GM18511 (cell line): ENCODE measurements at regions not wholly inside any gene's neighbourhood (a gene's known extent, or its start where the extent isn't known, plus 50 kb on each side); places are given as distances from the start of the nearest gene placed in this dataset.

Source experiments
- ATAC-seq: cut with Tn5 transposase; IDR thresholded peaks from one replicate; pipeline ENCODE4 v1.9.1; 2021; ENCODE audit warnings: mild to moderate bottlenecking, moderate library complexity; ENCODE audit not compliant: unreplicated experiment

GRCh38 chr1:95974586-95974985 lies 740.6 kb downstream of the RWDD3 start:
- no peak for ATAC-seq

GRCh38 chr1:95982711-95983110 lies 738.9 kb upstream of the PTBP2 start:
- no peak for ATAC-seq

GRCh38 chr1:95983831-95984230 lies 737.8 kb upstream of the PTBP2 start:
- ATAC-seq = no peak

GRCh38 chr1:95984798-95985374 lies 736.7 kb upstream of the PTBP2 start:
- no peak for ATAC-seq

GRCh38 chr1:95990033-95990432 lies 731.6 kb upstream of the PTBP2 start:
- ATAC-seq = no peak

- ATAC-seq = no peak
Measured at GRCh38 chr1:95991787-95992520, 729.6 kb upstream of the PTBP2 start.

GRCh38 chr1:95994643-95995042 lies 726.9 kb upstream of the PTBP2 start:
- no peak for ATAC-seq

GRCh38 chr1:96002201-96002600 lies 719.4 kb upstream of the PTBP2 start:
- no peak for ATAC-seq

- ATAC-seq = no peak
Measured at GRCh38 chr1:96002969-96003964, 718.3 kb upstream of the PTBP2 start.

GRCh38 chr1:96009831-96010434 lies 711.7 kb upstream of the PTBP2 start:
- no peak for ATAC-seq

GRCh38 chr1:96011606-96012005 lies 710.0 kb upstream of the PTBP2 start:
- ATAC-seq = no peak

- ATAC-seq = no peak
Measured at GRCh38 chr1:96016219-96016618, 705.4 kb upstream of the PTBP2 start.

GRCh38 chr1:96020378-96020777 lies 701.2 kb upstream of the PTBP2 start:
- ATAC-seq = no peak

GRCh38 chr1:96025062-96025461 lies 696.5 kb upstream of the PTBP2 start:
- ATAC-seq = no peak

GRCh38 chr1:96028071-96028470 lies 693.5 kb upstream of the PTBP2 start:
- no peak for ATAC-seq

GRCh38 chr1:96030312-96030711 lies 691.3 kb upstream of the PTBP2 start:
- ATAC-seq = no peak

GRCh38 chr1:96034006-96034405 lies 687.6 kb upstream of the PTBP2 start:
- ATAC-seq = no peak

GRCh38 chr1:96036763-96037162 lies 684.8 kb upstream of the PTBP2 start:
- ATAC-seq = no peak

GRCh38 chr1:96038636-96039035 lies 682.9 kb upstream of the PTBP2 start:
- ATAC-seq = no peak

GRCh38 chr1:96039910-96040309 lies 681.7 kb upstream of the PTBP2 start:
- no peak for ATAC-seq

GRCh38 chr1:96041470-96041869 lies 680.1 kb upstream of the PTBP2 start:
- no peak for ATAC-seq
